ENCODE measurements at regions not wholly inside any gene's neighbourhood (a gene's known extent, or its start where the extent isn't known, plus 50 kb on each side); places are given as distances from the start of the nearest gene placed in this dataset.

DNA sequence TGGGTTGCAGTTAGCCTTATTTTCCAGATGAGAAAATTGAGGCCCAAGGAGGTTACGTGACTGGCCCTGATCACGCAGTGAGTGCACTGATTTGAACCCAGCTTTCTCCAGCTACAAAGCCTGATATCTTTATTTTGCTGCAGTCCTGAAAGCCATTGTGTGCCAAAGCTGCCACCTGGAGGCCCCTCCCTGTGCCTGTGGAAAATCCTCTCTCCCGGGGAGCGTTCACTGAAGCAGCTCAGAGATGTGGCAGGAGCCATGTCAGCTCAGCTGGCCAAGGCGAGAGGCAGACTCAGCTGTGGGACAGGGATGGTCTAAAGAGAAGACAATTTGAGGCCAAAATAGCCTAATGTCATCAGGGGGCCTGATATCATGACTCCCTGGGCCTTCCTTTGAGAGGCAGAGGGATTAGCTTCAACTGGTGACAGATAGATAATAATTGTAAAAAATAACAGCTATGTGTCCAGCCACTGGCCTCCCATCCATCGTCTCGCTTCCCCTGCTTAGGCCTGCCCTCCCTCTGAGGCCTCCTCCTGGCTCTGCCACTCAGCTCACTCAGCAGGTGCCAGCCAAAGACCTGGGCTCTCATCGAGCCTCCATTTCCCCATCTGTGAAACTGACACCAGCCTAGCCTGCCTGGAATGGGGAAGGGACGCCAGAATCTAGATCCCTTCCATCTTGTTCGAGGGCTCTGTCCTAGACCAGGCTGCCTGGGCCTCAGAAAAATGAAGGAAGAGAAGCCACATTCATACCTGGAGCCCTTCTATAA, 74.3 kb upstream of the GGTA1 start:
- 82 to 91% methylated on average over 10 of the region's 10 CpGs for WGBS, 2 experiments (ENCODE audit: low coverage in 1 of 2, low lambda C conversion rate in 2 of 2, missing lambda C conversion rate in 2 of 2)

DNA sequence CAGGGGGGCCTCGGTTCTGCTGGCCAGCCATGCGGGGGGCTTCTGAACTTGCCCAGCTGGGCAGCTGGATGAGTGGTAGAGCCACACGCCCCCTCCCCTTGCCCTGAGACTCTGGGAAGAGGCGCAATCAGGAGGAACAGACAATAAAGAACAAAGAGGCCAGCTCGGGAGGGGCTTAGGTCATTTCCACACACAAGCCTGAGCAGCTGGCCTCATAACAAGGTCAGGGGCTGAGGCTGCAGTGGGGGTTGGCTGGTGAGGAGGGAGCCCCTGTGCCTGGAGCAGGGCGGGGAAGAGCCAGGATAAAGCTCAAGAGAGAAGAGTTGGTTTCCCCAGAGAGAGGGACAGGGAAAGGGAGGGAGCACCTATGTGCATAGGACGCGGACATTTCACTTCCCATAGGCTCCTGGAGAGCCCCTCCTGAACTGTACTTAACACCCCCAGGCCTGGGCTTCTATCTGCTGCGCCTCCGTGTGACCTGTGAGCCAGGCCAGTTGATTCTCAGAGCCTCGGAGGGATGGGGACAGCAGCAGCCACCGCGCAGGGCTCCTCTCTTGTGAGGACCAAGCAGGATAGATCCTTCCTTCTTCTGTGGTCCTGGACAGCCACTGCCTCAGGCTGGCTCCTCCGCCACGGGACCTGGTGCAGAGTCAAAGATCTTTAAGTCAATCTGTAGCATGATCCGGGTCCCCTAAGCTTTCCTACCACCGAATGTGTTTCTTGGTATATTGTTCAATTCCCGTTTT, 75.3 kb upstream of the GGTA1 start:
- Histone ChIP-seq H4K20me1 (ENCODE audit: insufficient read depth) (no peaks in the 10 kb centered on the region), H3K4me3 (no peak overlapping the region), H3K79me2 (ENCODE audit: insufficient read depth) (no peaks in the 10 kb centered on the region), H3K9ac (no peak overlapping the region), H3K4me2 (ENCODE audit: unreplicated experiment) (no peak overlapping the region), H3F3A (ENCODE audit: insufficient read depth) (no peaks in the 10 kb centered on the region), H3K27me3 (replicated peaks; ENCODE audit: insufficient read depth) (no peaks in the 10 kb centered on the region), H3K9me3 (ENCODE audit: low read depth) (no peaks in the 10 kb centered on the region), H3K9me2 (ENCODE audit: insufficient read depth) (no peaks in the 10 kb centered on the region), H2AFZ (no peak overlapping the region), H3K4me1 (ENCODE audit: insufficient read depth) (no peaks in the 10 kb centered on the region), H3K27ac (no peak overlapping the region), H3K36me3 (ENCODE audit: low read depth) (no peaks in the 10 kb centered on the region)
- DNase-seq, result no peak
- 78 to 88% methylated on average over 18 of the region's 18 CpGs for WGBS, 2 experiments (ENCODE audit: low coverage in 1 of 2, low lambda C conversion rate in 2 of 2, missing lambda C conversion rate in 2 of 2)
- in situ Hi-C loops (cut with MboI), result no loop called here
- TF ChIP-seq EZH2phosphoT487 (IDR thresholded peaks at IDR 0.05; ENCODE audit: insufficient read depth, low read depth) (no peak), EZH2 (IDR thresholded peaks at IDR 0.05; ENCODE audit: insufficient read depth, poor library complexity, severe bottlenecking) (no peak)

More for the DNA sequence above, 74.3 kb upstream of the GGTA1 start:
- H3K9me2 ChIP-seq (ENCODE audit: insufficient read depth), result no peaks in the 10 kb centered on the region
- no peaks in the 10 kb centered on the region for H3K79me2 ChIP-seq (ENCODE audit: insufficient read depth)
- H2AFZ ChIP-seq, result no peak overlapping the region
- H3K9me3 ChIP-seq (ENCODE audit: low read depth), result no peaks in the 10 kb centered on the region
- no peak overlapping the region for H3K9ac ChIP-seq
- in situ Hi-C loops (cut with MboI), result no loop called here
- H3K4me1 ChIP-seq (ENCODE audit: insufficient read depth), result peaks cover 5% of the 10 kb centered on the region
- H3K36me3 ChIP-seq (ENCODE audit: low read depth), result no peaks in the 10 kb centered on the region
- no peaks in the 10 kb centered on the region for H4K20me1 ChIP-seq (ENCODE audit: insufficient read depth)
- 0 out of 2 replicates have a peak, but pooled peaks cover 6% of the 10 kb centered on the region for H3F3A ChIP-seq (ENCODE audit: insufficient read depth)
- no peak overlapping the region for H3K4me2 ChIP-seq (ENCODE audit: unreplicated experiment)
- no peak overlapping the region for H3K4me3 ChIP-seq
- no peak for DNase-seq
- H3K27ac ChIP-seq, result no peak overlapping the region
- no peaks in the 10 kb centered on the region for H3K27me3 ChIP-seq (replicated peaks; ENCODE audit: insufficient read depth)
- no peak for TF ChIP-seq EZH2phosphoT487 (IDR thresholded peaks at IDR 0.05; ENCODE audit: insufficient read depth, low read depth)
- TF ChIP-seq EZH2 (IDR thresholded peaks at IDR 0.05; ENCODE audit: insufficient read depth, poor library complexity, severe bottlenecking), result no peak

DNA sequence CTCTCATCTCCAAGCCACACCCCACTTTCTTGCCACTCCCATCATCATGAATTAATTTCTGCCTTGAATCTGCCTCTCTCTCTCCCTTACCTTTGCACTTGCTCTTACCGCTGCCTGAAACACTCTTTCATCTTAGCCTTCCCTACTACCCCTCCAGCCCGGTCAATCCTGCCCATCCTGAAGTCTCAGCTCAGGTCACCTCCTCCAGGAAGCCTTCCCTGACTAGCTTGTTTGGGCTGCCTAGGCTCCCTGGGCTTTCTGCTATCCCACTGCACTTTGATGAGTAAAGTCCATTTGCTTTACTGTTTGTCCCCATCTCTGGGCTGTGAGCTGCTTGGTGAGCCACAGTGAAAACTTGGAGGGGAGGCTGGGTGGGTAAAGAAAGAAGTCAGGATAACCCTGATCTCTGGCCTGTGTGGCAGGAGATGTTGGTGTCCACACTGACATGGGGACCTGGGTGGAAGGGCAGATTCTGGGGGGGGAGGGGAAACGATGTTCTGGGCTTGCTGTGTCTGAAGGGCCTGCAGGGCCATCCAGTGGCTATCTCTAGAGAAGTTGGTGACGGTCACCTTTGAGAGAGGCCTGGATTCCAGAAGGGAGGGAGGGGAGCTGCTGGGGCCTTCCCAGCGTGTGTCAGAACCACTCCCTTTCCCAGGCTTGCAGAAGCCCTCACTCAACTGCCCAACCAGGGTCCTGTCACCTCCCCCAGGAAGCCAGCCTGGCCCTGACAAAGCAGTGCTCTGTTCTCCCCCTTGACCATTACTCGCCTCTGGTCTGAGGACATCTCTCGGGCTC, 75.0 kb upstream of the DAB2IP start:
- no peak overlapping the region for H3K9ac ChIP-seq
- H2AFZ ChIP-seq, result no peak overlapping the region
- H3K9me3 ChIP-seq (ENCODE audit: low read depth), result no peaks in the 10 kb centered on the region
- no peak overlapping the region for H3K4me3 ChIP-seq
- H3K27me3 ChIP-seq (replicated peaks; ENCODE audit: insufficient read depth), result 0 out of 2 replicates have a peak, but pooled peaks cover 3% of the 10 kb centered on the region
- WGBS, 2 experiments (ENCODE audit: low coverage in 1 of 2, low lambda C conversion rate in 2 of 2, missing lambda C conversion rate in 2 of 2), result 79 to 83% methylated on average over 7 of the region's 7 CpGs
- in situ Hi-C loops (cut with MboI), result no loop called here
- TF ChIP-seq EZH2 (IDR thresholded peaks at IDR 0.05; ENCODE audit: insufficient read depth, poor library complexity, severe bottlenecking) (no peak), EZH2phosphoT487 (IDR thresholded peaks at IDR 0.05; ENCODE audit: insufficient read depth, low read depth) (no peak)
- no peaks in the 10 kb centered on the region for H3K36me3 ChIP-seq (ENCODE audit: low read depth)
- no peaks in the 10 kb centered on the region for H4K20me1 ChIP-seq (ENCODE audit: insufficient read depth)
- no peaks in the 10 kb centered on the region for H3K79me2 ChIP-seq (ENCODE audit: insufficient read depth)
- H3K4me1 ChIP-seq (ENCODE audit: insufficient read depth), result no peaks in the 10 kb centered on the region
- DNase-seq, result no peak
- H3F3A ChIP-seq (ENCODE audit: insufficient read depth), result no peaks in the 10 kb centered on the region
- H3K9me2 ChIP-seq (ENCODE audit: insufficient read depth), result no peaks in the 10 kb centered on the region
- H3K4me2 ChIP-seq (ENCODE audit: unreplicated experiment), result no peak overlapping the region
- H3K27ac ChIP-seq, result no peak overlapping the region

DNA sequence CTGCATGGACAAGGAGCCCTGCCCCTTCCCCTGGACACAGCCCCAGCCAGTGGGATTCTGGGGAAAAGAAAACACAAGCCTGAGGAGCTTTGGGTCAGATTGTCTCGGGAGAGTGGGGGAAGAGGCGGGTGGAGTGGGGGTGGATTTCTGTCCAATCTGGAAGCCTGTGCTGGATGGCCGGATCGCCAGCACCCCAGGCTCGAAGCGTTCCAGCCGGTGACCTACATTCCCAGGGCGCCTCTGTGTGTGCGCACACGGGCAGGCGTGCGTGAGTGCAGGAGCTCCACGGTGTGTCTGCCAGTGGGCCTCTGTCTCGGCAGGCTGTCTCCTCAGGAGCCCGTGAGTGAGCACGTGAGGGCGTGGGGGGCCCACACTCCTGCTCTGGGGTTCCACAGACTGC, 74.3 kb upstream of the DAB2IP start:
- no peak overlapping the region for H3K4me3 ChIP-seq
- H2AFZ ChIP-seq, result no peak overlapping the region
- H4K20me1 ChIP-seq (ENCODE audit: insufficient read depth), result no peaks in the 10 kb centered on the region
- H3K27ac ChIP-seq, result no peak overlapping the region
- in situ Hi-C loops (cut with MboI), result no loop called here
- H3K27me3 ChIP-seq (replicated peaks; ENCODE audit: insufficient read depth), result 0 out of 2 replicates have a peak, but pooled peaks cover 3% of the 10 kb centered on the region
- H3K4me1 ChIP-seq (ENCODE audit: insufficient read depth), result no peaks in the 10 kb centered on the region
- H3K79me2 ChIP-seq (ENCODE audit: insufficient read depth), result no peaks in the 10 kb centered on the region
- 88 to 93% methylated on average over 17 of the region's 17 CpGs for WGBS, 2 experiments (ENCODE audit: low coverage in 1 of 2, low lambda C conversion rate in 2 of 2, missing lambda C conversion rate in 2 of 2)
- no peak for TF ChIP-seq EZH2phosphoT487 (IDR thresholded peaks at IDR 0.05; ENCODE audit: insufficient read depth, low read depth)
- TF ChIP-seq EZH2 (IDR thresholded peaks at IDR 0.05; ENCODE audit: insufficient read depth, poor library complexity, severe bottlenecking), result no peak
- H3F3A ChIP-seq (ENCODE audit: insufficient read depth), result no peaks in the 10 kb centered on the region
- no peak for DNase-seq
- no peaks in the 10 kb centered on the region for H3K36me3 ChIP-seq (ENCODE audit: low read depth)
- no peak overlapping the region for H3K4me2 ChIP-seq (ENCODE audit: unreplicated experiment)
- H3K9me2 ChIP-seq (ENCODE audit: insufficient read depth), result no peaks in the 10 kb centered on the region
- H3K9ac ChIP-seq, result no peak overlapping the region
- no peaks in the 10 kb centered on the region for H3K9me3 ChIP-seq (ENCODE audit: low read depth)

Data from GM23248 (cell line).